WTC11 (cell line): ENCODE measurements at regions not wholly inside any gene's neighbourhood (a gene's known extent, or its start where the extent isn't known, plus 50 kb on each side); places are given as distances from the start of the nearest gene placed in this dataset.

ENCODE experiments used
- ATF6 ChIP-seq: sonication (generic); formaldehyde crosslinking; IDR thresholded peaks from 2 replicates; pipeline ENCODE4 v1.8.1; 2023; ENCODE audit warnings: mild to moderate bottlenecking, missing genetic modification reagents
- CTCF ChIP-seq: fragments of 200-600 bp; IDR thresholded peaks from 2 replicates; pipeline ENCODE4 v1.8.0; 2022; ENCODE audit warnings: antibody characterized with exemption
- ELF4 ChIP-seq: sonication (generic); formaldehyde crosslinking; IDR thresholded peaks from 2 replicates; pipeline ENCODE4 v1.8.1; 2022; ENCODE audit warnings: low read depth, mild to moderate bottlenecking, moderate library complexity, missing genetic modification reagents
- ESRRA ChIP-seq: sonication (generic); formaldehyde crosslinking; IDR thresholded peaks from 2 replicates; pipeline ENCODE4 v1.8.1; 2022; ENCODE audit warnings: mild to moderate bottlenecking, missing genetic modification reagents, borderline replicate concordance
- FOXK1 ChIP-seq: sonication (generic); formaldehyde crosslinking; IDR thresholded peaks from 2 replicates; pipeline ENCODE4 v1.8.0; 2022; ENCODE audit warnings: mild to moderate bottlenecking, moderate library complexity, missing genetic modification reagents
- FOXP4 ChIP-seq: sonication (generic); formaldehyde crosslinking; IDR thresholded peaks from 2 replicates; pipeline ENCODE4 v1.8.0; 2022; ENCODE audit warnings: mild to moderate bottlenecking, missing genetic modification reagents
- MAX ChIP-seq: sonication (generic); formaldehyde crosslinking; IDR thresholded peaks from 2 replicates; pipeline ENCODE4 v1.8.0; 2022; ENCODE audit warnings: mild to moderate bottlenecking, missing genetic modification reagents
- NFYB ChIP-seq: sonication (generic); formaldehyde crosslinking; conservative IDR thresholded peaks from 2 replicates; pipeline ENCODE4 v1.8.0; 2022; ENCODE audit warnings: low read depth, missing genetic modification reagents
- NR2C2 ChIP-seq: sonication (generic); formaldehyde crosslinking; IDR thresholded peaks from 2 replicates; pipeline ENCODE4 v1.8.0; 2022; ENCODE audit warnings: mild to moderate bottlenecking, missing genetic modification reagents
- TEAD4 ChIP-seq: sonication (generic); formaldehyde crosslinking; IDR thresholded peaks from 2 replicates; pipeline ENCODE4 v1.8.0; 2022; ENCODE audit warnings: mild to moderate bottlenecking, missing genetic modification reagents
- ZNF138 ChIP-seq: sonication (generic); formaldehyde crosslinking; conservative IDR thresholded peaks from 2 replicates; pipeline ENCODE4 v1.8.1; 2022; ENCODE audit warnings: mild to moderate bottlenecking, moderate library complexity, missing genetic modification reagents
- ZNF512 ChIP-seq: sonication (generic); formaldehyde crosslinking; IDR thresholded peaks from 2 replicates; pipeline ENCODE4 v1.8.1; 2022; ENCODE audit warnings: missing genetic modification reagents, borderline replicate concordance

- TF ChIP-seq CTCF (no peak), ZNF512 (no peak), FOXP4 (CRISPR knock-in tag) (no peak), ATF6 (CRISPR knock-in tag) (no peak), NR2C2 (CRISPR knock-in tag) (no peak), ZNF138 (CRISPR knock-in tag) (no peak), NFYB (no peak), ELF4 (CRISPR knock-in tag) (no peak), ESRRA (CRISPR knock-in tag) (no peak), MAX (CRISPR knock-in tag) (no peak), FOXK1 (CRISPR knock-in tag) (no peak), TEAD4 (CRISPR knock-in tag) (no peak)
These were observed 121.6 kb upstream of the NOCT start for GRCh38 chr4:138894011-138894410.
